Activated T-cell treated with anti-CD3 and anti-CD28 coated beads, Interleukin-2, amount 50 U/mL, for 72 hours (primary cell): ENCODE measurements at regions not wholly inside any gene's neighbourhood (a gene's known extent, or its start where the extent isn't known, plus 50 kb on each side); places are given as distances from the start of the nearest gene placed in this dataset.

Experiments
- ATAC-seq, 2 donors: fragments of 150-1000 bp; cut with Tn5 transposase; replicated peaks in 1 of 2; 2 replicates each; pipeline ENCODE4 v1.10.0; 2021; ENCODE audit warnings: moderate library complexity in 2 of 2, mild to moderate bottlenecking in 1 of 2
- DNase-seq, 2 donors: peaks; one replicate each; pipeline ENCODE4 v3.0.0; 2021 to 2022; ENCODE audit warnings: mixed read lengths in 1 of 2
- H3K27ac Mint-ChIP-seq: one replicate; pipeline ENCODE4 v1.8.0; 2022; ENCODE audit warnings: mild to moderate bottlenecking, moderate library complexity, mixed read lengths
- H3K27me3 Mint-ChIP-seq: one replicate; pipeline ENCODE4 v1.8.0; 2022; ENCODE audit warnings: low read depth, mixed read lengths
- H3K36me3 Mint-ChIP-seq, 2 donors: one replicate each; pipeline ENCODE4 v1.8.0; 2022; ENCODE audit warnings: mixed read lengths in 2 of 2, mild to moderate bottlenecking in 1 of 2; ENCODE audit not compliant: insufficient read depth in 2 of 2
- H3K4me1 Mint-ChIP-seq: one replicate; pipeline ENCODE4 v1.8.0; 2022; ENCODE audit warnings: low read depth, mixed read lengths
- H3K4me3 Mint-ChIP-seq, 2 donors: one replicate each; pipeline ENCODE4 v1.8.0; 2022; ENCODE audit warnings: mild to moderate bottlenecking in 2 of 2, mixed read lengths in 2 of 2, moderate library complexity in 2 of 2
- H3K9me3 Mint-ChIP-seq, 2 donors: one replicate each; pipeline ENCODE4 v1.8.0; 2022; ENCODE audit warnings: mixed read lengths in 2 of 2

- H3K9me3 Mint-ChIP-seq: no peaks in the 10 kb centered on the region
- H3K36me3 Mint-ChIP-seq: no peaks in the 10 kb centered on the region
- H3K27ac Mint-ChIP-seq: no peak overlapping the region
- ATAC-seq (no peak), DNase-seq (no peak)
- H3K27me3 Mint-ChIP-seq: peaks cover 4% of the 10 kb centered on the region
- no peaks in the 10 kb centered on the region for H3K4me1 Mint-ChIP-seq
- H3K4me3 Mint-ChIP-seq: no peak overlapping the region
Measured at GRCh38 chr10:111392910-111393309, 316.1 kb downstream of the ADRA2A start.

- no peaks in the 10 kb centered on the region for H3K9me3 Mint-ChIP-seq
- H3K4me3 Mint-ChIP-seq: no peak overlapping the region
- no peak overlapping the region for H3K27ac Mint-ChIP-seq
- ATAC-seq (no peak), DNase-seq (no peak)
- H3K4me1 Mint-ChIP-seq: no peaks in the 10 kb centered on the region
- H3K36me3 Mint-ChIP-seq: no peaks in the 10 kb centered on the region
- H3K27me3 Mint-ChIP-seq: peaks cover 24% of the 10 kb centered on the region
Measured at GRCh38 chr10:111410740-111411139, 333.9 kb downstream of the ADRA2A start.

DNA sequence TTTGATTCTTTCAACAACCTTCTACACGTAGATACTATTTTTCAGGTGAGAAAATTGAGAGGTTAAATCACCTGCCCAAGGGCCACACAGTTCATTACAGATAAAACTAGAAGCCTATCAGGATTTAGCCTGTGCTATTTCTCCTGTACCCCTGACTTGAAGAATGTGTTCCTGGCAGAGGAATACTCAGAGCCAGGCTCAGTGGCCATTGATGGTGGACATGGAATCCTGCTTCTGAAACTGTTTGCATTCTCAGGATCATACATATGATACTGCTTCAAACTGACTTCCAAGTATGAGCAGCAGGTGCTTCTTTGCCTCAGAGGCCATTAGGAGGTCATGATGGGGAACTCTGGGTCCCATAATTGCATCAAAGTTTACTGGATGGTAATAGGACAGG lies 348.6 kb downstream of the ADRA2A start:
- Mint-ChIP-seq H3K9me3 (no peaks in the 10 kb centered on the region), H3K27ac (no peak overlapping the region), H3K36me3 (no peaks in the 10 kb centered on the region), H3K4me3 (no peak overlapping the region), H3K27me3 (peaks cover 8% of the 10 kb centered on the region), H3K4me1 (no peaks in the 10 kb centered on the region)
- ATAC-seq (no peak), DNase-seq (no peak)

GRCh38 chr10:111429288-111430028 lies 352.6 kb downstream of the ADRA2A start:
- ATAC-seq (no peak), DNase-seq (no peak)
- no peaks in the 10 kb centered on the region for H3K27me3 Mint-ChIP-seq
- no peaks in the 10 kb centered on the region for H3K36me3 Mint-ChIP-seq
- no peaks in the 10 kb centered on the region for H3K9me3 Mint-ChIP-seq
- H3K4me1 Mint-ChIP-seq: no peaks in the 10 kb centered on the region
- no peak overlapping the region for H3K4me3 Mint-ChIP-seq
- no peak overlapping the region for H3K27ac Mint-ChIP-seq

DNA sequence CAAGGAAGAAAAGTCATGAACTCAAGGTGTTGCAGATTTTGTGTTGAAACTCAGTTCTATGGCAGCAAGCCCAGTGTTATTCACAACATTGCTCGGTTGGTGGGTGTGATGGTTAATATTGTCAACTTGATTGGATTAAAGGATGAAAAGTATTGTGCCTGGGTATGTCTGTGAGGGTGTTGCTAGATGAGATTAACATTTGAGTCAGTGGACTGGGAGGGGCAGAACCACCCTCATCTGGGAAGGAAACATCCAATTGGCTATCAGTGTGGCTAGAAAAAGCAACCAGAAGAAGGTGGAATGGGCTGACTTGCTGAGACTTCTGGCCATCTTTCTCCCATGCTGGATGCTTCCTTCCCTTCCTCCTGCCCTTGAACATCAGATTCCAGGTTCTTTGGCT lies 353.2 kb downstream of the ADRA2A start:
- no peak overlapping the region for H3K4me3 Mint-ChIP-seq
- no peaks in the 10 kb centered on the region for H3K4me1 Mint-ChIP-seq
- ATAC-seq (peak in 1 of 2 donors; percentile 43), DNase-seq (no peak)
- H3K27ac Mint-ChIP-seq: no peak overlapping the region
- no peaks in the 10 kb centered on the region for H3K27me3 Mint-ChIP-seq
- no peaks in the 10 kb centered on the region for H3K9me3 Mint-ChIP-seq
- no peaks in the 10 kb centered on the region for H3K36me3 Mint-ChIP-seq

DNA sequence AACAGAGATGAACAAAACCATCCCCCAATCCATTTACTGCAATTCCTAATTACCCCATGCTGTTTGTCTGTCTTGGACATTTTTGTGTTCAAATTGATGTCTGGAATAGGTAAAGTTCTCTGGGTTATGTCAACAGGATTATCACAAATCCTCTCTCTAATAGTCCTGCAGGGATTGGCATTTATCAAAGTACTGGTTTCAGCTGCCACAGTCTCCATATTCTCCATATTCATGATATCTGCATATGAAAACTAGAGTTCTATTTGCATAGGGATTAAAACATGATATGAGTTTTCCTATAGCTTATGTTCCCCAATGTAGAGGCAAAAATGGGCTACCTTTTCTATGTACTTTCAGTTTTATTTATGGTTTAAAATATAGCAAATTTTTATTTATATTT lies 355.8 kb downstream of the ADRA2A start:
- no peak for ATAC-seq

GRCh38 chr10:111435871-111436270 lies 359.0 kb downstream of the ADRA2A start:
- Mint-ChIP-seq H3K4me3 (no peak overlapping the region), H3K9me3 (peaks cover 0 to 1% of the 10 kb centered on the region in 2 donors), H3K4me1 (no peaks in the 10 kb centered on the region), H3K36me3 (no peaks in the 10 kb centered on the region), H3K27me3 (no peaks in the 10 kb centered on the region), H3K27ac (no peak overlapping the region)
- DNase-seq (no peak), ATAC-seq (no peak)

More for the DNA sequence above, 355.8 kb downstream of the ADRA2A start:
- Mint-ChIP-seq H3K4me1 (no peaks in the 10 kb centered on the region), H3K27me3 (no peaks in the 10 kb centered on the region), H3K4me3 (no peak overlapping the region), H3K27ac (no peak overlapping the region), H3K36me3 (no peaks in the 10 kb centered on the region), H3K9me3 (no peaks in the 10 kb centered on the region)
- no peak for DNase-seq

- H3K27me3 Mint-ChIP-seq: no peaks in the 10 kb centered on the region
- peak in 1 of 2 donors; percentile 43 for ATAC-seq
- no peak overlapping the region for H3K4me3 Mint-ChIP-seq
- no peak for DNase-seq
- no peak overlapping the region for H3K27ac Mint-ChIP-seq
- H3K4me1 Mint-ChIP-seq: no peaks in the 10 kb centered on the region
- no peaks in the 10 kb centered on the region for H3K36me3 Mint-ChIP-seq
- peaks cover 2 to 3% of the 10 kb centered on the region in 2 donors for H3K9me3 Mint-ChIP-seq
Measured at GRCh38 chr10:111439034-111439842, 362.4 kb downstream of the ADRA2A start.

- Mint-ChIP-seq H3K4me1 (no peaks in the 10 kb centered on the region), H3K9me3 (peaks cover 2 to 3% of the 10 kb centered on the region in 2 donors), H3K27me3 (no peaks in the 10 kb centered on the region), H3K27ac (no peak overlapping the region), H3K4me3 (no peak overlapping the region), H3K36me3 (no peaks in the 10 kb centered on the region)
- ATAC-seq (no peak), DNase-seq (no peak)
Measured at GRCh38 chr10:111440501-111440900, 363.7 kb downstream of the ADRA2A start.

- peaks cover 5 to 6% of the 10 kb centered on the region in 2 donors for H3K9me3 Mint-ChIP-seq
- H3K27me3 Mint-ChIP-seq: no peaks in the 10 kb centered on the region
- no peaks in the 10 kb centered on the region for H3K4me1 Mint-ChIP-seq
- H3K27ac Mint-ChIP-seq: no peak overlapping the region
- no peaks in the 10 kb centered on the region for H3K36me3 Mint-ChIP-seq
- no peak for ATAC-seq
- H3K4me3 Mint-ChIP-seq: no peak overlapping the region
- no peak for DNase-seq
Measured at GRCh38 chr10:111445667-111446066, 368.8 kb downstream of the ADRA2A start.

GRCh38 chr10:111446966-111447365 lies 370.1 kb downstream of the ADRA2A start:
- H3K4me3 Mint-ChIP-seq: no peak overlapping the region
- H3K27ac Mint-ChIP-seq: no peak overlapping the region
- H3K9me3 Mint-ChIP-seq: peaks cover 3 to 6% of the 10 kb centered on the region in 2 donors
- H3K27me3 Mint-ChIP-seq: no peaks in the 10 kb centered on the region
- DNase-seq (no peak), ATAC-seq (no peak)
- H3K4me1 Mint-ChIP-seq: no peaks in the 10 kb centered on the region
- H3K36me3 Mint-ChIP-seq: no peaks in the 10 kb centered on the region

DNA sequence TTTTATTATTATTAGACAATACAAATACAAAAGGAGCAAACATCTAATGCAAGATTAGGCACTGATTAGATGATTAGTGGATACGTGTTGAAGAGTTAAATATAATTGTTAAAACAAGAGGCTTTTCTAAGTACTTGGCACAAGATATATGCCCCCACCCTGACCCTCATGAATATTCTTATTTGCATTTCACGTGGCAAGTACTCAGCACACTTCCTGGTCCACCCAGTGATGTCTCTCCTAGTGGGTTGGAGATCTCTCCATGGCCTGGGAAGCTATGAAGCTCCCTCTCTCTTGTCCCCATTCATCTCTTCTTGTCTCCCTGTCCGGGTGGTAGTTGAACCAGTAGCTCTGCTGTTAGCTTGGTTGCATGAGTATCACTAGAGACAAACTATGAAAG lies 375.3 kb downstream of the ADRA2A start:
- DNase-seq: no peak
- Mint-ChIP-seq H3K4me3 (no peak overlapping the region), H3K27ac (no peak overlapping the region), H3K9me3 (peaks cover under 1 to 3% of the 10 kb centered on the region in 2 donors), H3K36me3 (no peaks in the 10 kb centered on the region), H3K4me1 (no peaks in the 10 kb centered on the region), H3K27me3 (peaks cover 8% of the 10 kb centered on the region)
- no peak for ATAC-seq

DNA sequence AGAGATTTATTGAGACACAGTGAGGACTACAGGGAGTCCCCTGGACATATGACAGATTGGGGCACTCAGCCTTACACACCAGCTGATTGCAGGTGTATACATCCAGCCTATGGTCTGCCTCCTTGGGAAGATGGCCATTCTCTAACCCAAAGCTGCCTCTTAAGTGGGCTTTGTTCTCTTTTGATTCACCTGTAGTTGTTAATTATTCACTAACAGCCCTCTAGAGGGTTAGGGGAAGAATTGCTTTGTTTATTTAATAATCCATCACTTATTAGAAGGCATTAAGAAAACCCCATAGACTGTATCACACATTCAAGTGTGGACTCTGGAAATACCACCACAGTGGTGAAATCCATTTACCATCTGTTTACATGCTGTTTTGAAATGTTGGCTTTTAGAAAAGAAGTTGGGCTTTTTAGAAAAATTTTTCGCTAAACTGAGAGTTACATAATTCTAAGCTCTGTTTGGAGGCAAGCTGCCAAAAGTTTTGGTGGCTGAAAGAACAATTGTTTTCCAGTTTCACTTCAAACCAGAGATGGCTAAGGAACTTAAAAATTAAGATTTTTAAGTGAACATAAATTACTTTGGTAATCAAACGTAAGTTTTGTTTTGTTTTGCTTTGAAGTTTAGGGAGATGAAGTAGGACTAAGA lies 379.1 kb downstream of the ADRA2A start:
- Mint-ChIP-seq H3K9me3 (peaks cover 0 to 6% of the 10 kb centered on the region in 2 donors), H3K27ac (no peak overlapping the region), H3K4me3 (no peak overlapping the region), H3K36me3 (no peaks in the 10 kb centered on the region), H3K27me3 (peaks cover 25% of the 10 kb centered on the region), H3K4me1 (no peaks in the 10 kb centered on the region)
- DNase-seq (no peak), ATAC-seq (no peak)
